ENCODE measurements at regions not wholly inside any gene's neighbourhood (a gene's known extent, or its start where the extent isn't known, plus 50 kb on each side); places are given as distances from the start of the nearest gene placed in this dataset.
"Not testable (repeated sequence)": the region's sequence is repeated elsewhere in the genome, so short reads cannot be mapped to it uniquely, and the experiment has no call there.

DNA sequence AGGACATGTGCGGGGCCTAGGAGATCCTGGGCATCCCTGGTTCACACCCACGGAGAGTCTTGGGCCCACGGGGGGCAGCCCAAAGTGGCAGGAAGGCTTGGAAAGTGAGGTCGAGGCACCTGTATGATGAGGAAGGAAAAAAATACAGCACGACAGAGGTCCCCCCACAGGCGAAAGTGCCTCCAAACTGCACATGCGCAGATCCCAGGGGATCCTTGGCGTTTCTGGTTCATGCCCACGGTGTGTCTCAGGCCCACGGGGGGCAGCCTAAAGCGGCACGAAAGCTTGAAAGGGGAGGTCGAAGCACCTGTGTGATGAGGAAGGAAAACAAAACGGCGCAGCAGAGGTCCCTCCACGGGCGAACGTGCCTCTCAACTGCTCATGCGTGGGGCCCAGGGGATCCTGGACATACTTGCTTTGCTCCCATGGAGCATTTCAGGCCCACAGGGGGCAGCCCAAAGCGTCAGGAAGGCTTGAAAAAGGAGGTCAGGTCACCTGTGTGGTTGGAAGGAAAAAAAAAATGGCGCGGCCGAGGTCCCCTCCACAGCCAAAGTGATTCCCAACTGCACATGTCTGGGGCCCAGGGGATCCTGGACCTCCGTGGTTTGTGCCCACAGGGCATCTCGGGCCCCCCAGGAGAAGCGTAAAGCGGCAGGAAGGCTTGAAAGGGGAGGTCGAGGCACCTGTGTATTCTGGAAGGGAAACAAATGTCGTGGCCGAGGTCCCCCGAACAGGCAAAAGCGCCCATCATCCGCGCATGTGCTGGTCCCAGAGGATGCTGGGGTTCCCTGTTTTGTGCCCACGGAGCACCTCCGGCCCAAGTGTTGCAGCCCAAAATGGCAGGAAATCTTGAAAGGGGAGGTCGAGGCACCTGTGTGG, 582.6 kb downstream of the ALG10 start:
- H3K9me3 Mint-ChIP-seq: peaks cover 0 to 50% (median 6%) of the 10 kb centered on the region in 7 donors
- H3K27ac ChIP-seq (ENCODE audit: insufficient read depth, low read length, poor library complexity, severe bottlenecking): no peak overlapping the region
- no peaks in the 10 kb centered on the region for H3K27me3 ChIP-seq (ENCODE audit: control insufficient read depth, insufficient read depth, low read length)
- H3K4me3 Mint-ChIP-seq: no peak overlapping the region
- no peak for ATAC-seq (ENCODE audit: low read depth in 2 of 2)
- no peak overlapping the region for H3K4me3 ChIP-seq (ENCODE audit: low read depth, low read length)
- H3K36me3 ChIP-seq (ENCODE audit: control insufficient read depth, insufficient read depth, low read length): no peaks in the 10 kb centered on the region
- peaks cover 0 to 80% of the 10 kb centered on the region in 2 experiments for H3K9me3 ChIP-seq (ENCODE audit: control insufficient read depth in 2 of 2, low read length in 2 of 2)
- no peak for DNase-seq
- no peaks in the 10 kb centered on the region for H3K36me3 Mint-ChIP-seq
- no peaks in the 10 kb centered on the region for H3K4me1 Mint-ChIP-seq
- no peak overlapping the region for H3K27ac Mint-ChIP-seq
- H3K4me1 ChIP-seq (ENCODE audit: control insufficient read depth, insufficient read depth, low read length, poor library complexity, severe bottlenecking): no peaks in the 10 kb centered on the region
- H3K27me3 Mint-ChIP-seq: no peaks in the 10 kb centered on the region

DNA sequence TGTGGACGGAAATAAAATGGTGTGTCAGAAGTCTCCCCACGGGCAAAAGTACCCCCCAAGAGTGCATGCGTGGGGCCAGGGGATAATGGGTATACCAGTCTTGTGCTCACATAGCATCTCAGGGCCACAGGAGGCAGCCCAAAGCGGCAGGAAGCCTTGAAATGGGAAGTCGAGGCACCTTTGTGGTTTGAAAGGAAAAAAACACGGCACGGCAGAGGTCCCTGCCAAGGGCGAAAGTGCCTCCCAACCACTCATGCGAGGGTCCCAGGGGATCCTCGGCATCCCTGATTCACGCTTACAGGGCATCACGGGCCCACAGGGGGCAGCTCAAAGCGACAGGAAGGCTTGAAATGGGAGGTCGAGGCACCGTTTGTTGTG, 583.2 kb downstream of the ALG10 start:
- DNase-seq (no peak), ATAC-seq (ENCODE audit: low read depth in 2 of 2) (no peak)
- no peaks in the 10 kb centered on the region for H3K36me3 Mint-ChIP-seq
- Histone ChIP-seq H3K27ac (ENCODE audit: insufficient read depth, low read length, poor library complexity, severe bottlenecking) (no peak overlapping the region), H3K4me1 (ENCODE audit: control insufficient read depth, insufficient read depth, low read length, poor library complexity, severe bottlenecking) (no peaks in the 10 kb centered on the region), H3K36me3 (ENCODE audit: control insufficient read depth, insufficient read depth, low read length) (no peaks in the 10 kb centered on the region), H3K4me3 (ENCODE audit: low read depth, low read length) (no peak overlapping the region), H3K9me3 (ENCODE audit: control insufficient read depth in 2 of 2, low read length in 2 of 2) (peaks cover 0 to 75% of the 10 kb centered on the region in 2 experiments), H3K27me3 (ENCODE audit: control insufficient read depth, insufficient read depth, low read length) (no peaks in the 10 kb centered on the region)
- H3K27me3 Mint-ChIP-seq: no peaks in the 10 kb centered on the region
- no peaks in the 10 kb centered on the region for H3K4me1 Mint-ChIP-seq
- peaks cover 0 to 50% (median 6%) of the 10 kb centered on the region in 7 donors for H3K9me3 Mint-ChIP-seq
- H3K27ac Mint-ChIP-seq: no peak overlapping the region
- H3K4me3 Mint-ChIP-seq: no peak overlapping the region

DNA sequence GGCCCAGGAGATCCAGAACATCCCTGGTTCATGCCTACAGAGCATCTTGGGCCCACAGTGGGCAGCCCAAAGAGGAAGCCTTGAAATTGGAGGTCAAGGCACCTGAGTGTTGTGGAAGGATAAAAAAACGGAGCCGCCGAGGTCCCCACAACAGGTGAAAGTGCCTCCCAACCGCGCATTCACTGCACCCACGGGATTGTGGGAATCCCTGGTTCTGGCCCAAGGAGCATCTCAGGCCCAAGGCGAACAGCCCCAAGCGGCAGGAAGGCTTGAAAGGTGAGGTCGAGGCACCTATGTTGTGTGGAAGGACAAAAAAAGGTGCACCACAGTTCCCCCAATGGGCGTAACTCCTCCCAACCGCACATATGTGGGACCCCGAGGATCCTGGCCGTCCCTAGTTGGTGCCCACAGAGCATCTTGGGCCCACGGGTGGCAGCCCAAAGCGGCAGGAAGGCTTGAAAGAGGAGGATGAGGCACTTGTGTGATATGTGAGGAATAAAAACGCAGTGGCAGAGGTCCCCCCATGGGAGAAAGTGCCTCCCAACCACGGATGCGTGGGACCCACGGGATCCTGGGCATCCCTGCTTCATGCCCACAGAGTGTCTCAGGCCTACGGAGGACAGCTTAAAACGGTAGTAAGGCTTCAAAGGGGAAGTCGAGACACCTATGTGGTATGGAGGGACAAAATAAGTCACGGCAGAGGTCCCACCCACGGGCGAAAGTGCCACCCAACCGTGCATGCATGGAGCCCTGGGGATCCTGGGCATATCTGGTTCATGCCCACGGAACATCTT, 583.9 kb downstream of the ALG10 start:
- peaks cover 0 to 68% of the 10 kb centered on the region in 2 experiments for H3K9me3 ChIP-seq (ENCODE audit: control insufficient read depth in 2 of 2, low read length in 2 of 2)

DNA sequence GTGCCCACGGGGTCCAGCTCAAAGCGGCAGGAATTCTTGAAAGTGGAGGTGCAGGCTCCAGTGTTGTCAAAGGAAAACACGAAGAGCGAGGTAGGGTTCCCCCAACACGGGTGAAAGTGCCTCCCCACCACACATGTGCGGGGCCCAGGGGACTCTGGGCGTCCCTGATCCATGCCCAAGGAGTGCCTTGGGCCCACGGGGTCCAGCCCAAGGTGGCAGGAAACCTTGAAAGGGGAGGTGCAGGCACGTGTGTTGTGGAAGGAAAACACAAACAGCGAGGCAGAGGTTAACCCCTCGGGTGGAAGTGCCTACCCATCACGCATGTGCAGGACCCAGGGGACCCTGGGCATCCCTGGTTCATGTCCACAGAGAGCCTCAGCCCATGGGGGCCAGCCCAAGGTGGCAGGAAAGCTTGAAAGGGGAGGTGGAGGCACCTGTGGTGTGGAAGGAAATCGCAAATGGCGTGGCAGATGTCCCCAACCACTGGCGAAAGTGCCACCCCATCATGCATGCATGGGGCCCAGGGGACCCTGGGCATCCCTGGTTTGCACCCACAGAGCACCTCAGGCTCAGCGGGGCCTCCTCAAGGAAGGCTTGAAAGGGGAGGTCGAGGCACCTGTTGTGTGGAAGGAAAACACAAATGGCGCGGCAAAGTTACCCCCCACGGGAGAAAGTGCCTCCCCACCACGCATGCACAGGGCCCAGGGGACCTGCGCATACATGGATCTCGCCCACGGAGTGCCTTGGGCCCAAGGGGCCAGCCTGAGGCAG, 584.6 kb downstream of the ALG10 start:
- ATAC-seq (ENCODE audit: low read depth in 2 of 2) (no peak), DNase-seq (no peak)
- Mint-ChIP-seq H3K27me3 (no peaks in the 10 kb centered on the region), H3K36me3 (no peaks in the 10 kb centered on the region), H3K27ac (no peak overlapping the region), H3K4me3 (no peak overlapping the region), H3K4me1 (no peaks in the 10 kb centered on the region), H3K9me3 (peaks cover 0 to 53% (median 6%) of the 10 kb centered on the region in 7 donors)
- Histone ChIP-seq H3K27ac (ENCODE audit: insufficient read depth, low read length, poor library complexity, severe bottlenecking) (no peak overlapping the region), H3K4me3 (ENCODE audit: low read depth, low read length) (no peak overlapping the region), H3K9me3 (ENCODE audit: control insufficient read depth in 2 of 2, low read length in 2 of 2) (peaks cover 0 to 60% of the 10 kb centered on the region in 2 experiments), H3K4me1 (ENCODE audit: control insufficient read depth, insufficient read depth, low read length, poor library complexity, severe bottlenecking) (no peaks in the 10 kb centered on the region), H3K36me3 (ENCODE audit: control insufficient read depth, insufficient read depth, low read length) (no peaks in the 10 kb centered on the region), H3K27me3 (ENCODE audit: control insufficient read depth, insufficient read depth, low read length) (no peaks in the 10 kb centered on the region)

More for the DNA sequence above, 583.9 kb downstream of the ALG10 start:
- Mint-ChIP-seq H3K4me1 (no peaks in the 10 kb centered on the region), H3K36me3 (no peaks in the 10 kb centered on the region), H3K27me3 (no peaks in the 10 kb centered on the region), H3K4me3 (no peak overlapping the region), H3K27ac (no peak overlapping the region), H3K9me3 (peaks cover 0 to 50% (median 4%) of the 10 kb centered on the region in 7 donors)
- ATAC-seq (ENCODE audit: low read depth in 2 of 2) (no peak), DNase-seq (no peak)
- H3K27ac ChIP-seq (ENCODE audit: insufficient read depth, low read length, poor library complexity, severe bottlenecking): no peak overlapping the region
- H3K27me3 ChIP-seq (ENCODE audit: control insufficient read depth, insufficient read depth, low read length): no peaks in the 10 kb centered on the region
- no peak overlapping the region for H3K4me3 ChIP-seq (ENCODE audit: low read depth, low read length)
- no peaks in the 10 kb centered on the region for H3K36me3 ChIP-seq (ENCODE audit: control insufficient read depth, insufficient read depth, low read length)
- no peaks in the 10 kb centered on the region for H3K4me1 ChIP-seq (ENCODE audit: control insufficient read depth, insufficient read depth, low read length, poor library complexity, severe bottlenecking)

DNA sequence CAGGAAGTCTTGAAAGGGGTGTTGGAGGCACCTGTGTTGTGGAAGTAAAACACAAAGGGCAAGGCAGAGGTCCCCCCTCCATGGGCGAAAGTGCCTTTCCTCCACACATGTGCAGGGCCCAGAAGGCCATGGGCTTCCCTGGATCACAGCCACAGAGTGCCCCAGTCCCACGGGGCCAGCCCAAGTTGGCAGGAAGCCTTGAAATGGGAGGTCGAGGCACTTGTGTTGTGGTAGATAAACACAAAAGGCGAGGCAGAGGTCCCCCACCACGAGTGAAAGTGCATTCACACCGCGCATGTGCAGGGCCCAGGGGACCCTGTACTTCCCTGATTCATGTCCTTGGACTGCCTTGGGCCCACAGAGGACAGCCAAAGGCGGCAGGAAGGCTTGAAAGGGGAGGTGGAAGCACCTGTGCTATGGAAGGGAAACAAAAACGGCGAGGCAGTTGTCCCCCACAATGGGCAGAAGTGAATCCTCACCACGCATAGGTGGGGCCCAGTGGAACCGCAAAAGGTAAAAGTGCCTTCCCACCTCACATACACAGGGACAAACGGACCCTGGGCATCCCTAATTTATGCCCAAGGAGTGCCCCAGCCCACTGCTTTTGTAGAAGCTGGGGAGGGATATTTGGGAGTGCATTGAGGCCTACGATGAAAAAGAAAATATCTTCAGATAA, 585.4 kb downstream of the ALG10 start:
- no peaks in the 10 kb centered on the region for H3K4me1 Mint-ChIP-seq
- Histone ChIP-seq H3K27me3 (ENCODE audit: control insufficient read depth, insufficient read depth, low read length) (no peaks in the 10 kb centered on the region), H3K36me3 (ENCODE audit: control insufficient read depth, insufficient read depth, low read length) (no peaks in the 10 kb centered on the region), H3K27ac (ENCODE audit: insufficient read depth, low read length, poor library complexity, severe bottlenecking) (no peak overlapping the region), H3K4me3 (ENCODE audit: low read depth, low read length) (no peak overlapping the region), H3K4me1 (ENCODE audit: control insufficient read depth, insufficient read depth, low read length, poor library complexity, severe bottlenecking) (no peaks in the 10 kb centered on the region), H3K9me3 (ENCODE audit: control insufficient read depth in 2 of 2, low read length in 2 of 2) (peaks cover 0 to 53% of the 10 kb centered on the region in 2 experiments)
- H3K4me3 Mint-ChIP-seq: no peak overlapping the region
- H3K9me3 Mint-ChIP-seq: peaks cover 0 to 49% (median 9%) of the 10 kb centered on the region in 7 donors
- ATAC-seq (ENCODE audit: low read depth in 2 of 2) (no peak), DNase-seq (no peak)
- H3K36me3 Mint-ChIP-seq: no peaks in the 10 kb centered on the region
- H3K27ac Mint-ChIP-seq: no peak overlapping the region
- H3K27me3 Mint-ChIP-seq: no peaks in the 10 kb centered on the region

DNA sequence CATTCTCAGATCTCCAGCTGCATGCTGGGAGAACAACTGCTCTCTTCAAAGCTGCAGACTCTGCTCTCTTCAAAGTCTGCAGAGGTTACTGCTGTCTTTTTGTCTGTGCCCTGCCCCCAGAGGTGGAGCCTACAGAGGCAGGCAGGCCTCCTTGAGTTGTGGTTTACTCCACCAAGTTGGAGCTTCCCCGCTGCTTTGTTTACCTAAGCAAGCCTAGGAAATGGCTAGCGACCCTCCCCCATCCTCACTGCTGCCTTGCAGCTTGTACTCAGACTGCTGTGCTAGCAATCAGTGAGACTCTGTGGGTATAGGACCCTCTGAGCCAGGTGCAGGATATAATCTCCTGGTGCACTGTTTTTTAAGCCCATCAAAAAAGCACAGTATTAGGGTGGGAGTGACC, 591.7 kb downstream of the ALG10 start:
- DNase-seq; H3K27ac Mint-ChIP-seq; H3K4me3 ChIP-seq (ENCODE audit: low read depth, low read length); H3K27ac ChIP-seq (ENCODE audit: insufficient read depth, low read length, poor library complexity, severe bottlenecking); H3K27me3 ChIP-seq (ENCODE audit: control insufficient read depth, insufficient read depth, low read length); ATAC-seq (ENCODE audit: low read depth in 2 of 2); H3K4me1 Mint-ChIP-seq; H3K36me3 ChIP-seq (ENCODE audit: control insufficient read depth, insufficient read depth, low read length); H3K4me1 ChIP-seq (ENCODE audit: control insufficient read depth, insufficient read depth, low read length, poor library complexity, severe bottlenecking); H3K27me3 Mint-ChIP-seq; H3K36me3 Mint-ChIP-seq; H3K4me3 Mint-ChIP-seq: not testable (repeated sequence)
- peaks cover 19 to 36% of the 10 kb centered on the region in 2 experiments for H3K9me3 ChIP-seq (ENCODE audit: control insufficient read depth in 2 of 2, low read length in 2 of 2)
- peaks cover 0 to 62% (median 14%) of the 10 kb centered on the region in 7 donors for H3K9me3 Mint-ChIP-seq

DNA sequence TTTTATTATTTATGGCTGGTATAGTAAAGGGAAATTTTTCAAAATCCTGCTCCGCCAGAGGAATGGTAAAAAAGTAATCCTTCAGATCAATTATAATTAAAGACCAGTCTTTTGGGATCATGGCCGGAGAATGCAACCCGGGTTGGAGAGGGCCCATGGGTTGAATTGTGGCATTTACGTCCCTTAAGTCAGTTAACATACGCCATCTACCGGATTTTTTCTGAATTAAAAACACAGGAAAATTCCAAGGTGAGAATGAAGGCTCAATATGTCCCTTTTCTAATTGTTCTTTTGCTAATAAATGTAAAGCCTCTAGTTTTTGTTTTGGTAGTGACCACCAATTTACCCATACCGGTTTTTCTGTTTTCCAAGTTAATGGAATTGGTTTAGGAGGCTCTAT, 602.8 kb downstream of the ALG10 start:
- no peaks in the 10 kb centered on the region for H3K4me1 Mint-ChIP-seq
- ATAC-seq (ENCODE audit: low read depth in 2 of 2) (no peak), DNase-seq (no peak)
- no peaks in the 10 kb centered on the region for H3K27me3 ChIP-seq (ENCODE audit: control insufficient read depth, insufficient read depth, low read length)
- H3K9me3 ChIP-seq (ENCODE audit: control insufficient read depth in 2 of 2, low read length in 2 of 2): peaks cover 2 to 9% of the 10 kb centered on the region in 2 experiments
- H3K4me3 Mint-ChIP-seq: no peak overlapping the region
- no peaks in the 10 kb centered on the region for H3K36me3 Mint-ChIP-seq
- H3K27ac Mint-ChIP-seq: no peak overlapping the region
- no peaks in the 10 kb centered on the region for H3K27me3 Mint-ChIP-seq
- H3K9me3 Mint-ChIP-seq: peaks cover 0 to 46% (median 10%) of the 10 kb centered on the region in 7 donors
- no peak overlapping the region for H3K27ac ChIP-seq (ENCODE audit: insufficient read depth, low read length, poor library complexity, severe bottlenecking)
- H3K4me1 ChIP-seq (ENCODE audit: control insufficient read depth, insufficient read depth, low read length, poor library complexity, severe bottlenecking): no peaks in the 10 kb centered on the region
- H3K36me3 ChIP-seq (ENCODE audit: control insufficient read depth, insufficient read depth, low read length): no peaks in the 10 kb centered on the region
- H3K4me3 ChIP-seq (ENCODE audit: low read depth, low read length): no peak overlapping the region

Data from CD4-positive, CD25-positive, alpha-beta regulatory T cell (primary cell).